ENCODE measurements at regions not wholly inside any gene's neighbourhood (a gene's known extent, or its start where the extent isn't known, plus 50 kb on each side); places are given as distances from the start of the nearest gene placed in this dataset.

DNA sequence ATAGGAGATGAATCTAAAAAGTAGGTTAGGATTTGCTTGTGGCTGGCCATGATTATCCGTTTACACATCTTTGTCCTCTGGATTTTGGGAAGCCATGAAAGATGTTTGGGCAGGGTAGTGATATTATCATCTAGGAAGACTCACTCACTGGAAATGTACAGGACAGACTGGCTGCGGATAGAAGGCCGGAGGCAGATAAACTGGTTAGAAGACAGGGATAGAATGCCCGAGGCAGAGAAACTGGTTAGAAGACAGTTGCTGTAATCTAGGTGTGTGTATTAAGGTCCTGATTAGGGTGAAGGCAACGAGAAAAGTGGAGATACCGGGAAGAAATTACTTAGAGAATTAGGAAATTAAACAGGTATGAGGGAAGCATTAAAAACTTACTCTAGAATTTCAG is 68.8 kb downstream of the SPRY1 start:
- TF ChIP-seq, protein P1, sequence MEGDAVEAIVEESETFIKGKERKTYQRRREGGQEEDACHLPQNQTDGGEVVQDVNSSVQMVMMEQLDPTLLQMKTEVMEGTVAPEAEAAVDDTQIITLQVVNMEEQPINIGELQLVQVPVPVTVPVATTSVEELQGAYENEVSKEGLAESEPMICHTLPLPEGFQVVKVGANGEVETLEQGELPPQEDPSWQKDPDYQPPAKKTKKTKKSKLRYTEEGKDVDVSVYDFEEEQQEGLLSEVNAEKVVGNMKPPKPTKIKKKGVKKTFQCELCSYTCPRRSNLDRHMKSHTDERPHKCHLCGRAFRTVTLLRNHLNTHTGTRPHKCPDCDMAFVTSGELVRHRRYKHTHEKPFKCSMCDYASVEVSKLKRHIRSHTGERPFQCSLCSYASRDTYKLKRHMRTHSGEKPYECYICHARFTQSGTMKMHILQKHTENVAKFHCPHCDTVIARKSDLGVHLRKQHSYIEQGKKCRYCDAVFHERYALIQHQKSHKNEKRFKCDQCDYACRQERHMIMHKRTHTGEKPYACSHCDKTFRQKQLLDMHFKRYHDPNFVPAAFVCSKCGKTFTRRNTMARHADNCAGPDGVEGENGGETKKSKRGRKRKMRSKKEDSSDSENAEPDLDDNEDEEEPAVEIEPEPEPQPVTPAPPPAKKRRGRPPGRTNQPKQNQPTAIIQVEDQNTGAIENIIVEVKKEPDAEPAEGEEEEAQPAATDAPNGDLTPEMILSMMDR (conservative IDR thresholded peaks at IDR 0.05 in 1 of 2, IDR thresholded peaks at IDR 0.05 in 1 of 2; ENCODE audit: low read depth in 1 of 2, low read length in 2 of 2), result no peak
- TF ChIP-seq EZH2 (IDR thresholded peaks at IDR 0.05; ENCODE audit: low read length, missing control alignments), result no peak

All from fibroblast of lung (primary cell).